WTC11 (cell line): ENCODE measurements at regions not wholly inside any gene's neighbourhood (a gene's known extent, or its start where the extent isn't known, plus 50 kb on each side); places are given as distances from the start of the nearest gene placed in this dataset.

Source experiments
- ATAC-seq: fragments of 200-7000 bp; cut with Tn5 transposase; 2 replicates; pipeline ENCODE4 v1.10.0; 2021; ENCODE audit warnings: mild to moderate bottlenecking, moderate library complexity
- CTCF ChIA-PET: fragments of 300-600 bp; sonication (Branson Sonifier 250); formaldehyde crosslinking; loops from one replicate; lab custom pipeline; 2021; ENCODE audit warnings: antibody characterized with exemption; lab: Charles Lee
- POLR2A ChIA-PET: fragments of 350-600 bp; sonication (Branson Sonifier 250); formaldehyde crosslinking; loops from one replicate; lab custom pipeline; 2021; ENCODE audit warnings: antibody characterized with exemption; lab: Charles Lee
- DNase-seq: peaks from one replicate; pipeline ENCODE4 v3.0.0; 2021; ENCODE audit warnings: low spot score
- H3K27ac Mint-ChIP-seq: 2 replicates; pipeline ENCODE4 v1.8.0; 2021; ENCODE audit warnings: mixed read lengths
- H3K27me3 Mint-ChIP-seq: 2 replicates; pipeline ENCODE4 v1.8.0; 2021; ENCODE audit warnings: low read depth, mild to moderate bottlenecking, moderate library complexity, mixed read lengths
- H3K36me3 Mint-ChIP-seq: 2 replicates; pipeline ENCODE4 v1.8.0; 2021; ENCODE audit warnings: mixed read lengths
- H3K4me1 Mint-ChIP-seq: 2 replicates; pipeline ENCODE4 v1.8.0; 2022; ENCODE audit warnings: mixed read lengths
- H3K4me3 Mint-ChIP-seq: 2 replicates; pipeline ENCODE4 v1.8.0; 2021; ENCODE audit warnings: mild to moderate bottlenecking, moderate library complexity, mixed read lengths
- H3K9me3 Mint-ChIP-seq: 2 replicates; pipeline ENCODE4 v1.8.0; 2021; ENCODE audit warnings: mixed read lengths
- ATF2 ChIP-seq: sonication (generic); formaldehyde crosslinking; IDR thresholded peaks from 2 replicates; pipeline ENCODE4 v1.8.1; 2022; ENCODE audit warnings: low read depth, missing genetic modification reagents, borderline replicate concordance
- ATF6 ChIP-seq: sonication (generic); formaldehyde crosslinking; IDR thresholded peaks from 2 replicates; pipeline ENCODE4 v1.8.1; 2023; ENCODE audit warnings: mild to moderate bottlenecking, missing genetic modification reagents
- CBFB ChIP-seq: sonication (generic); formaldehyde crosslinking; IDR thresholded peaks from 2 replicates; pipeline ENCODE4 v1.8.1; 2022; ENCODE audit warnings: mild to moderate bottlenecking, low read depth, missing genetic modification reagents
- CDX4 ChIP-seq: fragments of 250-450 bp; sonication (Bioruptor Pico); IDR thresholded peaks from 2 replicates; pipeline ENCODE4 v1.9.0; 2021; ENCODE audit warnings: moderate library complexity, mild to moderate bottlenecking, inconsistent platforms, borderline replicate concordance
- EMX1 ChIP-seq: fragments of 250-450 bp; sonication (Bioruptor Pico); IDR thresholded peaks from 2 replicates; pipeline ENCODE4 v1.8.0; 2021; ENCODE audit warnings: mild to moderate bottlenecking
- GTF2I ChIP-seq: fragments of 250-450 bp; sonication (Bioruptor Pico); conservative IDR thresholded peaks from 2 replicates; pipeline ENCODE4 v1.4.0; 2021; ENCODE audit warnings: mild to moderate bottlenecking
- HMGA2 ChIP-seq: fragments of 250-450 bp; sonication (Bioruptor Pico); IDR thresholded peaks from 2 replicates; pipeline ENCODE4 v1.4.0; 2021; ENCODE audit warnings: mild to moderate bottlenecking, moderate library complexity
- JAZF1 ChIP-seq: fragments of 250-450 bp; sonication (Bioruptor Pico); IDR thresholded peaks from 2 replicates; pipeline ENCODE4 v1.9.0; 2021; ENCODE audit warnings: moderate library complexity, mild to moderate bottlenecking, inconsistent platforms
- MLX ChIP-seq: sonication (generic); formaldehyde crosslinking; IDR thresholded peaks from 2 replicates; pipeline ENCODE4 v1.8.1; 2023; ENCODE audit warnings: mild to moderate bottlenecking, missing genetic modification reagents, moderate library complexity
- NFATC4 ChIP-seq: fragments of 250-450 bp; sonication (Bioruptor Pico); IDR thresholded peaks from 2 replicates; pipeline ENCODE4 v1.9.0; 2021; ENCODE audit warnings: mild to moderate bottlenecking
- NFE2L1 ChIP-seq: sonication (generic); formaldehyde crosslinking; IDR thresholded peaks from 2 replicates; pipeline ENCODE4 v1.8.1; 2023; ENCODE audit warnings: missing genetic modification reagents
- NFYB ChIP-seq: sonication (generic); formaldehyde crosslinking; conservative IDR thresholded peaks from 2 replicates; pipeline ENCODE4 v1.8.0; 2022; ENCODE audit warnings: low read depth, missing genetic modification reagents
- NR2C2 ChIP-seq: sonication (generic); formaldehyde crosslinking; IDR thresholded peaks from 2 replicates; pipeline ENCODE4 v1.8.0; 2022; ENCODE audit warnings: mild to moderate bottlenecking, missing genetic modification reagents
- SMAD4 ChIP-seq: sonication (generic); formaldehyde crosslinking; IDR thresholded peaks from 2 replicates; pipeline ENCODE4 v1.8.0; 2022; ENCODE audit warnings: mild to moderate bottlenecking, missing genetic modification reagents
- SP1 ChIP-seq: sonication (generic); formaldehyde crosslinking; conservative IDR thresholded peaks from 2 replicates; pipeline ENCODE4 v1.8.1; 2022; ENCODE audit warnings: missing genetic modification reagents
- TEAD4 ChIP-seq: sonication (generic); formaldehyde crosslinking; IDR thresholded peaks from 2 replicates; pipeline ENCODE4 v1.8.0; 2022; ENCODE audit warnings: mild to moderate bottlenecking, missing genetic modification reagents
- ZBTB21 ChIP-seq: sonication (generic); formaldehyde crosslinking; IDR thresholded peaks from 2 replicates; pipeline ENCODE4 v1.8.1; 2023; ENCODE audit warnings: mild to moderate bottlenecking, missing genetic modification reagents, borderline replicate concordance
- ZNF121 ChIP-seq: sonication (generic); formaldehyde crosslinking; IDR thresholded peaks from 2 replicates; pipeline ENCODE4 v1.8.0; 2023; ENCODE audit warnings: missing genetic modification reagents
- ZNF219 ChIP-seq: sonication (generic); formaldehyde crosslinking; IDR thresholded peaks from 2 replicates; pipeline ENCODE4 v1.8.0; 2023; ENCODE audit warnings: missing genetic modification reagents, mild to moderate bottlenecking, borderline replicate concordance
- ZNF317 ChIP-seq: sonication (generic); formaldehyde crosslinking; IDR thresholded peaks from 2 replicates; pipeline ENCODE4 v1.8.1; 2023; ENCODE audit warnings: low read depth, mild to moderate bottlenecking, moderate library complexity, missing genetic modification reagents, borderline replicate concordance
- ZNF396 ChIP-seq: fragments of 250-450 bp; sonication (Bioruptor Pico); IDR thresholded peaks from 2 replicates; pipeline ENCODE4 v1.8.0; 2021; ENCODE audit warnings: mild to moderate bottlenecking, moderate library complexity, borderline replicate concordance
- ZNF423 ChIP-seq: fragments of 250-450 bp; sonication (Bioruptor Pico); IDR thresholded peaks from 2 replicates; pipeline ENCODE4 v2.1.2; 2022; ENCODE audit warnings: mild to moderate bottlenecking, moderate library complexity
- TF ChIP-seq, protein P1 (sequence below): sonication (generic); formaldehyde crosslinking; conservative IDR thresholded peaks from 2 replicates; pipeline ENCODE4 v1.8.1; 2022; ENCODE audit warnings: mild to moderate bottlenecking, missing genetic modification reagents
- TF ChIP-seq, protein P2 (sequence below): sonication (generic); formaldehyde crosslinking; IDR thresholded peaks from 2 replicates; pipeline ENCODE4 v1.8.0; 2023; ENCODE audit warnings: missing genetic modification reagents
- TF ChIP-seq, protein P3 (sequence below): sonication (generic); formaldehyde crosslinking; IDR thresholded peaks from 2 replicates; pipeline ENCODE4 v1.8.1; 2022; ENCODE audit warnings: missing genetic modification reagents, borderline replicate concordance

GRCh38 chr5:74233091-74233490, 407.4 kb downstream of the ENC1 start:
- Mint-ChIP-seq H3K27me3 (no peaks in the 10 kb centered on the region), H3K36me3 (no peaks in the 10 kb centered on the region; the same call in 1 of the 2 replicates), H3K9me3 (peaks cover 20% of the 10 kb centered on the region), H3K4me1 (peaks cover 2% of the 10 kb centered on the region), H3K4me3 (no peak overlapping the region), H3K27ac (no peak overlapping the region)
- no peak for ATAC-seq
- ChIA-PET CTCF (no interaction called here), POLR2A (no interaction called here)
- DNase-seq: no peak
- TF ChIP-seq NFYB (CRISPR knock-in tag) (no peak), EMX1 (CRISPR knock-in tag) (no peak), ZBTB21 (CRISPR knock-in tag) (no peak), ZNF396 (CRISPR knock-in tag) (no peak), GTF2I (CRISPR knock-in tag) (no peak), NR2C2 (no peak), JAZF1 (CRISPR knock-in tag) (no peak), ATF2 (CRISPR knock-in tag) (no peak), ATF6 (no peak), TEAD4 (CRISPR knock-in tag) (no peak), CBFB (CRISPR knock-in tag) (no peak), HMGA2 (CRISPR knock-in tag) (no peak), ZNF219 (CRISPR knock-in tag) (no peak), NFE2L1 (CRISPR knock-in tag) (no peak), CDX4 (CRISPR knock-in tag) (no peak), SMAD4 (CRISPR knock-in tag) (no peak), ZNF423 (CRISPR knock-in tag) (no peak), MLX (no peak), NFATC4 (no peak)
- TF ChIP-seq, protein P1, sequence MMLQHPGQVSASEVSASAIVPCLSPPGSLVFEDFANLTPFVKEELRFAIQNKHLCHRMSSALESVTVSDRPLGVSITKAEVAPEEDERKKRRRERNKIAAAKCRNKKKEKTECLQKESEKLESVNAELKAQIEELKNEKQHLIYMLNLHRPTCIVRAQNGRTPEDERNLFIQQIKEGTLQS: no peak

DNA sequence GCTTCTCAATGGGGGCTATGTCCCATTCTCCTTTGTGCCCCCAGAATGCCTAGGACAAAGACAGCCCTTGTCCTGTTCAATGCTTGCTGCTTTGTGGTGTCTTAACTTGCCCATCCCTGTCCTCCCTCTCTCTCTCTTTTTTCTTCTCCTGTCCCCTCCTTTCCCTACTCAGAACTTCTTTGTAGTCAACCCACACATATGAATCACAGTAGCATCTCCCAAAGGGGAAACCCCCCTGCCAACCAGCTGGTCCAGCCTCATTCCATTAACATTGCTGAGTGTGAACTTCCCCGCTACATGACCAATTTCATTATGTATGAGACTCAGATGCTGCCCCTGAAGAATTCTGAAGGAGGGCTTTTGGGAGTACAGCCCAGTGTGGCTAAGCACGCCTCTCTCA, 408.3 kb downstream of the ENC1 start:
- Mint-ChIP-seq H3K27me3 (no peaks in the 10 kb centered on the region), H3K9me3 (peaks cover 20% of the 10 kb centered on the region), H3K27ac (no peak overlapping the region), H3K4me3 (no peak overlapping the region), H3K4me1 (peaks cover 2% of the 10 kb centered on the region), H3K36me3 (no peaks in the 10 kb centered on the region; the same call in 1 of the 2 replicates)
- CTCF ChIA-PET: no interaction called here
- DNase-seq: no peak
- ATAC-seq: no peak
- POLR2A ChIA-PET: no interaction called here
- no peak for TF ChIP-seq ZNF317 (CRISPR knock-in tag)
- TF ChIP-seq ZNF121 (CRISPR knock-in tag): no peak
- TF ChIP-seq SP1 (CRISPR knock-in tag): no peak
- TF ChIP-seq, protein P2, sequence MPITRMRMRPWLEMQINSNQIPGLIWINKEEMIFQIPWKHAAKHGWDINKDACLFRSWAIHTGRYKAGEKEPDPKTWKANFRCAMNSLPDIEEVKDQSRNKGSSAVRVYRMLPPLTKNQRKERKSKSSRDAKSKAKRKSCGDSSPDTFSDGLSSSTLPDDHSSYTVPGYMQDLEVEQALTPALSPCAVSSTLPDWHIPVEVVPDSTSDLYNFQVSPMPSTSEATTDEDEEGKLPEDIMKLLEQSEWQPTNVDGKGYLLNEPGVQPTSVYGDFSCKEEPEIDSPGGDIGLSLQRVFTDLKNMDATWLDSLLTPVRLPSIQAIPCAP (CRISPR knock-in tag): no peak
- TF ChIP-seq, protein P3, sequence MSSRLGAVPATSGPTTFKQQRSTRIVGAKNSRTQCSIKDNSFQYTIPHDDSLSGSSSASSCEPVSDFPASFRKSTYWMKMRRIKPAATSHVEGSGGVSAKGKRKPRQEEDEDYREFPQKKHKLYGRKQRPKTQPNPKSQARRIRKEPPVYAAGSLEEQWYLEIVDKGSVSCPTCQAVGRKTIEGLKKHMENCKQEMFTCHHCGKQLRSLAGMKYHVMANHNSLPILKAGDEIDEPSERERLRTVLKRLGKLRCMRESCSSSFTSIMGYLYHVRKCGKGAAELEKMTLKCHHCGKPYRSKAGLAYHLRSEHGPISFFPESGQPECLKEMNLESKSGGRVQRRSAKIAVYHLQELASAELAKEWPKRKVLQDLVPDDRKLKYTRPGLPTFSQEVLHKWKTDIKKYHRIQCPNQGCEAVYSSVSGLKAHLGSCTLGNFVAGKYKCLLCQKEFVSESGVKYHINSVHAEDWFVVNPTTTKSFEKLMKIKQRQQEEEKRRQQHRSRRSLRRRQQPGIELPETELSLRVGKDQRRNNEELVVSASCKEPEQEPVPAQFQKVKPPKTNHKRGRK (CRISPR knock-in tag): no peak
